Liver (tissue), 8 donors: ENCODE measurements at regions not wholly inside any gene's neighbourhood (a gene's known extent, or its start where the extent isn't known, plus 50 kb on each side); places are given as distances from the start of the nearest gene placed in this dataset.

ENCODE experiments used
- DNase-seq: peaks from one replicate; pipeline ENCODE4 v3.0.0-alpha.2; 2017; ENCODE audit warnings: low spot score
- H3K27ac ChIP-seq, 2 donors: one replicate each; pipeline ENCODE4 v1.7.0; 2013; ENCODE audit warnings: inconsistent platforms in 2 of 2, low read length in 2 of 2, control low read depth in 1 of 2, low read depth in 1 of 2, mild to moderate bottlenecking in 1 of 2
- H3K27me3 ChIP-seq, 4 donors: one replicate each; pipeline versions ENCODE4 v1.6.1 to v1.7.0; 2013; ENCODE audit warnings: low read length in 3 of 4, inconsistent platforms in 1 of 4, mild to moderate bottlenecking in 1 of 4, moderate library complexity in 1 of 4; ENCODE audit not compliant: control insufficient read depth in 4 of 4, insufficient read depth in 4 of 4
- H3K36me3 ChIP-seq, 4 donors: one replicate each; pipeline versions ENCODE4 v1.6.1 to v1.7.0; 2013; ENCODE audit warnings: low read length in 3 of 4, mild to moderate bottlenecking in 3 of 4, low read depth in 1 of 4, moderate library complexity in 1 of 4; ENCODE audit not compliant: control insufficient read depth in 4 of 4, insufficient read depth in 3 of 4
- H3K4me1 ChIP-seq, 4 donors: one replicate each; pipeline versions ENCODE4 v1.6.1 to v1.7.0; 2013; ENCODE audit warnings: low read length in 3 of 4, mild to moderate bottlenecking in 3 of 4, moderate library complexity in 1 of 4; ENCODE audit not compliant: control insufficient read depth in 4 of 4, insufficient read depth in 4 of 4
- H3K4me3 ChIP-seq, 3 donors: one replicate each; pipeline versions ENCODE4 v1.6.1 to v1.7.0; 2013; ENCODE audit warnings: low read length in 3 of 3, control low read depth in 1 of 3, low read depth in 1 of 3, mild to moderate bottlenecking in 1 of 3
- H3K9ac ChIP-seq, 2 donors: one replicate each; pipeline ENCODE4 v1.7.0; 2013; ENCODE audit warnings: low read length in 2 of 2, mild to moderate bottlenecking in 2 of 2, moderate library complexity in 2 of 2, control low read depth in 1 of 2, low read depth in 1 of 2
- H3K9me3 ChIP-seq, 4 donors: one replicate each; pipeline versions ENCODE4 v1.6.1 to v1.7.0; 2013; ENCODE audit warnings: low read length in 3 of 4; ENCODE audit not compliant: control insufficient read depth in 4 of 4
- ATF3 ChIP-seq: IDR thresholded peaks from 2 replicates; pipeline ENCODE4 v1.6.1; 2016; ENCODE audit warnings: antibody characterized with exemption
- CTCF ChIP-seq: fragments of 150-350 bp; IDR thresholded peaks from 2 replicates; pipeline ENCODE4 v1.5.1; 2017; ENCODE audit warnings: improper control_type of control experiment, low read depth, low read length; ENCODE audit not compliant: missing input control
- EGR1 ChIP-seq, 2 donors: IDR thresholded peaks; 2 replicates each; pipeline ENCODE4 v1.6.1; 2016 to 2018; ENCODE audit warnings: antibody characterized with exemption in 2 of 2, low read depth in 2 of 2
- FOXA1 ChIP-seq: IDR thresholded peaks from 2 replicates; pipeline ENCODE4 v1.6.1; 2016; ENCODE audit warnings: antibody characterized with exemption
- FOXA2 ChIP-seq: IDR thresholded peaks from 2 replicates; pipeline ENCODE4 v1.6.1; 2016; ENCODE audit warnings: antibody characterized with exemption
- GABPA ChIP-seq, 2 donors: IDR thresholded peaks in 1 of 2; conservative IDR thresholded peaks in 1 of 2; 2 replicates each; pipeline ENCODE4 v1.6.1; 2016; ENCODE audit warnings: antibody characterized with exemption in 2 of 2, mild to moderate bottlenecking in 1 of 2, moderate library complexity in 1 of 2
- HNF4A ChIP-seq, 2 donors: conservative IDR thresholded peaks; 2 replicates each; pipeline ENCODE4 v1.6.1; 2016; ENCODE audit warnings: antibody characterized with exemption in 2 of 2, mild to moderate bottlenecking in 2 of 2
- HNF4G ChIP-seq: IDR thresholded peaks from 2 replicates; pipeline ENCODE4 v1.6.1; 2016; ENCODE audit warnings: antibody characterized with exemption
- JUND ChIP-seq, 2 donors: IDR thresholded peaks; 2 replicates each; pipeline ENCODE4 v1.6.1; 2016; ENCODE audit warnings: antibody characterized with exemption in 2 of 2
- MAX ChIP-seq: IDR thresholded peaks from 2 replicates; pipeline ENCODE4 v1.6.1; 2016; ENCODE audit warnings: antibody characterized with exemption
- NR2F2 ChIP-seq: IDR thresholded peaks from 2 replicates; pipeline ENCODE4 v1.6.1; 2016; ENCODE audit warnings: antibody characterized with exemption
- RAD21 ChIP-seq, 2 donors: IDR thresholded peaks; 2 replicates each; pipeline ENCODE4 v1.6.1; 2016; ENCODE audit warnings: antibody characterized with exemption in 2 of 2, mild to moderate bottlenecking in 2 of 2
- REST ChIP-seq: IDR thresholded peaks from 2 replicates; pipeline ENCODE4 v1.6.1; 2016; ENCODE audit warnings: antibody characterized with exemption, mild to moderate bottlenecking
- RXRA ChIP-seq, 2 donors: IDR thresholded peaks; 2 replicates each; pipeline ENCODE4 v1.6.1; 2017 to 2018; ENCODE audit warnings: antibody characterized with exemption in 2 of 2, mild to moderate bottlenecking in 1 of 2
- SP1 ChIP-seq: IDR thresholded peaks from 2 replicates; pipeline ENCODE4 v1.6.1; 2018; ENCODE audit warnings: antibody characterized with exemption, mild to moderate bottlenecking
- TAF1 ChIP-seq: conservative IDR thresholded peaks from 2 replicates; pipeline ENCODE4 v1.6.1; 2016; ENCODE audit warnings: antibody characterized with exemption, mild to moderate bottlenecking
- YY1 ChIP-seq: IDR thresholded peaks from 2 replicates; pipeline ENCODE4 v1.6.1; 2016; ENCODE audit warnings: antibody characterized with exemption, mild to moderate bottlenecking
- ZBTB33 ChIP-seq: IDR thresholded peaks from 2 replicates; pipeline ENCODE4 v1.6.1; 2016; ENCODE audit warnings: antibody characterized with exemption
- WGBS: extraction: QIAGEN DNeasy Blood & Tissue Kit; methylation state at CpG from one replicate; pipeline ENCODE4 v1.1.7; 2013; 5-methylcytosine and 5-hydroxymethylcytosine counted together
- donor health status: healthy.
- donor health status: healthy.
- donor health status: healthy.
- donor health status: healthy.
- donor health status: healthy.

GRCh38 chr16:79864032-79864780, 263.7 kb upstream of the MAF start (continued):
- no peak for TF ChIP-seq MAX

GRCh38 chr16:79863128-79864031, 262.8 kb upstream of the MAF start:
- H3K9ac ChIP-seq, result no peak overlapping the region
- WGBS, result 61% methylated on average over 7 of the region's 7 CpGs
- no peak overlapping the region for H3K4me3 ChIP-seq
- H3K27me3 ChIP-seq, result no peaks in the 10 kb centered on the region
- no peak overlapping the region for H3K27ac ChIP-seq
- H3K36me3 ChIP-seq, result no peaks in the 10 kb centered on the region
- H3K4me1 ChIP-seq, result peaks cover 2 to 10% (median 5%) of the 10 kb centered on the region in 4 donors
- no peak for DNase-seq
- TF ChIP-seq RAD21 (IDR thresholded peaks at IDR 0.05) (peak in 1 of 2 donors; percentile 9), MAX (no peak), HNF4A (conservative IDR thresholded peaks at IDR 0.05) (peak in 1 of 2 donors; percentile 41)
- H3K9me3 ChIP-seq, result no peaks in the 10 kb centered on the region

- no peak overlapping the region for H3K27ac ChIP-seq
- no peaks in the 10 kb centered on the region for H3K27me3 ChIP-seq
- H3K4me1 ChIP-seq, result peaks cover 2 to 10% (median 5%) of the 10 kb centered on the region in 4 donors
- 97% methylated on average over 7 of the region's 7 CpGs for WGBS
- H3K4me3 ChIP-seq, result no peak overlapping the region
- H3K9ac ChIP-seq, result no peak overlapping the region
- H3K36me3 ChIP-seq, result no peaks in the 10 kb centered on the region
- TF ChIP-seq MAX, result no peak
- TF ChIP-seq EGR1 (IDR thresholded peaks at IDR 0.05; ENCODE audit: low read depth in 2 of 2), result no peak
- no peak for TF ChIP-seq FOXA1
- TF ChIP-seq TAF1, result no peak
- TF ChIP-seq ZBTB33, result no peak
- no peak for TF ChIP-seq HNF4G
- no peak for TF ChIP-seq JUND (IDR thresholded peaks at IDR 0.05)
- no peak for TF ChIP-seq HNF4A (conservative IDR thresholded peaks at IDR 0.05)
- TF ChIP-seq ATF3, result no peak
- no peak for TF ChIP-seq CTCF
- TF ChIP-seq RAD21 (IDR thresholded peaks at IDR 0.05), result no peak
- TF ChIP-seq SP1, result no peak
- no peak for TF ChIP-seq REST
- TF ChIP-seq GABPA (IDR thresholded peaks at IDR 0.05 in 1 of 2, conservative IDR thresholded peaks at IDR 0.05 in 1 of 2), result no peak
- no peak for TF ChIP-seq RXRA (IDR thresholded peaks at IDR 0.05)
- TF ChIP-seq YY1, result no peak
- no peak for TF ChIP-seq FOXA2
- TF ChIP-seq NR2F2, result no peak
- DNase-seq, result no peak
- H3K9me3 ChIP-seq, result no peaks in the 10 kb centered on the region
These were observed 262.1 kb upstream of the MAF start for GRCh38 chr16:79862601-79863000.
